Breast epithelium (tissue), 4 donors: ENCODE measurements at regions not wholly inside any gene's neighbourhood (a gene's known extent, or its start where the extent isn't known, plus 50 kb on each side); places are given as distances from the start of the nearest gene placed in this dataset.

Source experiments
- DNase-seq, 2 donors: peaks; one replicate each; pipeline ENCODE4 v3.0.0-alpha.2; 2019; ENCODE audit warnings: low spot score in 2 of 2
- H3K27ac ChIP-seq, 2 donors: fragments of 200-600 bp; sonication (generic) in 1 of 2; one replicate each; pipeline ENCODE4 v1.5.1; 2016 to 2019; ENCODE audit warnings: mild to moderate bottlenecking in 1 of 2
- H3K27me3 ChIP-seq, 2 donors: fragments of 200-600 bp; sonication (generic) in 1 of 2; one replicate each; pipeline versions ENCODE4 v1.5.1 to v1.6.0; 2017 to 2019; ENCODE audit warnings: control low read depth in 1 of 2, mild to moderate bottlenecking in 1 of 2
- H3K36me3 ChIP-seq: fragments of 200-600 bp; one replicate; pipeline ENCODE4 v1.5.1; 2019
- H3K4me1 ChIP-seq, 2 donors: fragments of 200-600 bp; sonication (generic); one replicate each; pipeline ENCODE4 v1.5.1; 2016 to 2019; ENCODE audit warnings: control low read depth in 1 of 2
- H3K4me3 ChIP-seq, 3 donors: fragments of 200-600 bp; sonication (generic); 1 replicate in 2 of 3; 2 replicates in 1 of 3; pipeline ENCODE4 v1.5.1; 2016 to 2019; ENCODE audit warnings: mild to moderate bottlenecking in 3 of 3, moderate library complexity in 2 of 3
- H3K9me3 ChIP-seq, 2 donors: fragments of 200-600 bp; sonication (generic) in 1 of 2; one replicate each; pipeline ENCODE4 v1.5.1; 2016 to 2019; ENCODE audit warnings: control low read depth in 1 of 2
- CTCF ChIP-seq, 3 donors: fragments of 450-650 bp; IDR thresholded peaks; one replicate each; pipeline ENCODE4 v1.5.1; 2016 to 2017; ENCODE audit warnings: antibody characterized with exemption in 3 of 3, mild to moderate bottlenecking in 3 of 3, moderate library complexity in 3 of 3
- POLR2A ChIP-seq: fragments of 450-650 bp; IDR thresholded peaks from one replicate; pipeline ENCODE4 v1.6.1; 2016; ENCODE audit warnings: antibody characterized with exemption, mild to moderate bottlenecking, moderate library complexity
- POLR2AphosphoS5 ChIP-seq, 3 donors: sonication (generic); formaldehyde crosslinking; IDR thresholded peaks; one replicate each; pipeline ENCODE4 v1.6.1; 2017; ENCODE audit warnings: antibody characterized with exemption in 3 of 3
- intact Hi-C: fragments of 100-400 bp; cut with DNase I; formaldehyde crosslinking; loops from one replicate; pipeline ENCODE4 v1.15.1; 2023; ENCODE audit warnings: low total_unique reads

GRCh38 chr7:47083476-47084250 lies 498.2 kb downstream of the TNS3 start:
- DNase-seq, result no peak
- Histone ChIP-seq H3K4me3 (no peak overlapping the region), H3K36me3 (no peaks in the 10 kb centered on the region), H3K9me3 (no peaks in the 10 kb centered on the region), H3K27ac (no peak overlapping the region), H3K4me1 (no peaks in the 10 kb centered on the region), H3K27me3 (no peaks in the 10 kb centered on the region)
- no peak for TF ChIP-seq POLR2A
- TF ChIP-seq POLR2AphosphoS5 (IDR thresholded peaks at IDR 0.05), result no peak
- no peak for TF ChIP-seq CTCF (IDR thresholded peaks at IDR 0.05)
- intact Hi-C loops, result no loop called here

- Histone ChIP-seq H3K27me3 (no peaks in the 10 kb centered on the region), H3K4me1 (no peaks in the 10 kb centered on the region), H3K27ac (no peak overlapping the region), H3K4me3 (no peak overlapping the region), H3K36me3 (no peaks in the 10 kb centered on the region), H3K9me3 (no peaks in the 10 kb centered on the region)
- no peak for DNase-seq
- no peak for TF ChIP-seq CTCF (IDR thresholded peaks at IDR 0.05)
- intact Hi-C loops, result no loop called here
Observed at GRCh38 chr7:47080816-47081215, 501.1 kb downstream of the TNS3 start.

GRCh38 chr7:47078241-47078640 lies 503.7 kb downstream of the TNS3 start:
- Histone ChIP-seq H3K27me3 (no peaks in the 10 kb centered on the region), H3K9me3 (no peaks in the 10 kb centered on the region), H3K36me3 (no peaks in the 10 kb centered on the region), H3K4me3 (no peak overlapping the region), H3K4me1 (no peaks in the 10 kb centered on the region), H3K27ac (no peak overlapping the region)
- DNase-seq, result no peak
- no peak for TF ChIP-seq CTCF (IDR thresholded peaks at IDR 0.05)
- TF ChIP-seq POLR2AphosphoS5 (IDR thresholded peaks at IDR 0.05), result no peak
- TF ChIP-seq POLR2A, result no peak
- intact Hi-C loops, result no loop called here

GRCh38 chr7:47074702-47075153 lies 507.2 kb downstream of the TNS3 start:
- Histone ChIP-seq H3K4me3 (no peak overlapping the region), H3K9me3 (no peaks in the 10 kb centered on the region), H3K4me1 (no peaks in the 10 kb centered on the region), H3K27ac (no peak overlapping the region), H3K36me3 (no peaks in the 10 kb centered on the region), H3K27me3 (no peaks in the 10 kb centered on the region)
- TF ChIP-seq POLR2AphosphoS5 (IDR thresholded peaks at IDR 0.05), result no peak
- TF ChIP-seq CTCF (IDR thresholded peaks at IDR 0.05), result no peak
- no peak for TF ChIP-seq POLR2A
- DNase-seq, result no peak
- intact Hi-C loops, result no loop called here

- no peak for TF ChIP-seq CTCF (IDR thresholded peaks at IDR 0.05)
- TF ChIP-seq POLR2A, result no peak
- TF ChIP-seq POLR2AphosphoS5 (IDR thresholded peaks at IDR 0.05), result no peak
- H3K27ac ChIP-seq, result no peak overlapping the region
- no peaks in the 10 kb centered on the region for H3K36me3 ChIP-seq
- DNase-seq, result no peak
- intact Hi-C loops, result no loop called here
- H3K27me3 ChIP-seq, result no peaks in the 10 kb centered on the region
- H3K4me1 ChIP-seq, result no peaks in the 10 kb centered on the region
- no peaks in the 10 kb centered on the region for H3K9me3 ChIP-seq
- H3K4me3 ChIP-seq, result no peak overlapping the region
Observed at GRCh38 chr7:47073284-47073683, 508.6 kb downstream of the TNS3 start.
